ENCODE measurements at regions not wholly inside any gene's neighbourhood (a gene's known extent, or its start where the extent isn't known, plus 50 kb on each side); places are given as distances from the start of the nearest gene placed in this dataset.
"Not testable (repeated sequence)": the region's sequence is repeated elsewhere in the genome, so short reads cannot be mapped to it uniquely, and the experiment has no call there.

GRCh38 chr22:46040471-46041465 lies 63.8 kb upstream of the WNT7B start:
- DNase-seq (ENCODE audit: low read depth in 2 of 2) = no peak

- no peak for DNase-seq (ENCODE audit: low read depth in 2 of 2)
Measured at GRCh38 chr22:46041642-46042041, 64.7 kb upstream of the WNT7B start.

DNA sequence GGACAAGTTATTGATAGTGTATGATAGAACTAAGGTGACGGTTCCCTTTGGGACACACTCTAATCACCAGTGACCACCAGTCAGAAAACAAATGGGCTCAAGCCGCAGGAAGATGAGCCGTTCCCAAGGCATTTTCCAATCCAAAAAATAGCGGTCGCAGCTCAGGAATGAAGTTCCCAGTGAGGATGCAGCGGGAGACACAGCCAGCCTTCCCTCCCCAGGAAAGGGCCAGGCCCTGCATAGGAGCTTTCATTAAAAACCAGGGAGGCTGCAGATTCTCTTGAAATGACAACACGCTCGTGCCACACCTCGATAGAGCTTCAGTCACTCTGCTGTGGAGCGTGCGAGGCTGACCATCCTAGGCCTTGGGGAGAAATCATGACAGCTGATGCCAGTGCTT lies 65.8 kb upstream of the WNT7B start:
- no peak for DNase-seq (ENCODE audit: low read depth in 2 of 2)

- DNase-seq (ENCODE audit: low read depth in 2 of 2) = no peak
Measured at GRCh38 chr22:46043339-46043738, 66.4 kb upstream of the WNT7B start.

DNA sequence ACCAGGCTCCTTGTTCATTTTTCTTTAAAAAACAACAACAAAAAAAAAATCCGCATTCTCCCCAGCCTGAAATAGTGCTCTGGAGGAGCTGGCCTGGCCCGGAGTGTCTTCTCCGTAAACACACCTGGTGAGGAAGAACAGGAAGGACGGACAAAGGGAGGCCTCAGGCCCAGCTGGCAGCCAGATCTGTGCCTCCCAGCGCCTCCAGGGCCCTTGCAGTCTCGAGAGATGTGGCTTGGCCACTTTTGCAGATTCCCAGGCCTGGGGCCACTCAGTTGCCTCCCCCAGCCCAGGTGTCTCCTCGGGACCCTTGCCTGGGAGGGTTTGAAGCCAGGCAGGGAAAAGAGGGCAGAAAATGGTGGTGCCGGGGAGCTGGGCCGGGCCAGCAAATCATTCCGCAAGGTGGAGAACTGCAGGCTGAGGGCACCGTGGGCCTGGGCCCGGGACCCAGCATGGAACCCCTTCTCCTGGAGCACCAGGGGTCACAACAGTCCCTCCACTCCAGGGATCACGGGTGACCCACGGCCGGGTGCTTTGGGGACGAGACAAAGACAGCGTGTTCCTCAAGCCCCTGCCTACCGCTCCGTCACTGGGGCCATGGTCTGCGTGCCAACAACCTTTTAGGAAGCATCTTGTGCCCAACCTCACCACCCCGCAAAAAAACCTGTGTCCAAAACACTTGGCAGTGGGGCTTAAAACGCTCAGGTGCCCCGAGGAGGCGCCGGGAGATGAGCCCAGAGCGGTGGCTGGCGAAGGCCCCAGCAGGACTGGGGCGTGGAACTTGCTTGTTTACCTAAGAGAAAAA lies 67.1 kb upstream of the WNT7B start:
- no peak for DNase-seq (ENCODE audit: low read depth in 2 of 2)

- no peak for DNase-seq (ENCODE audit: low read depth in 2 of 2)
Measured at GRCh38 chr22:46044621-46045458, 67.9 kb upstream of the WNT7B start.

DNA sequence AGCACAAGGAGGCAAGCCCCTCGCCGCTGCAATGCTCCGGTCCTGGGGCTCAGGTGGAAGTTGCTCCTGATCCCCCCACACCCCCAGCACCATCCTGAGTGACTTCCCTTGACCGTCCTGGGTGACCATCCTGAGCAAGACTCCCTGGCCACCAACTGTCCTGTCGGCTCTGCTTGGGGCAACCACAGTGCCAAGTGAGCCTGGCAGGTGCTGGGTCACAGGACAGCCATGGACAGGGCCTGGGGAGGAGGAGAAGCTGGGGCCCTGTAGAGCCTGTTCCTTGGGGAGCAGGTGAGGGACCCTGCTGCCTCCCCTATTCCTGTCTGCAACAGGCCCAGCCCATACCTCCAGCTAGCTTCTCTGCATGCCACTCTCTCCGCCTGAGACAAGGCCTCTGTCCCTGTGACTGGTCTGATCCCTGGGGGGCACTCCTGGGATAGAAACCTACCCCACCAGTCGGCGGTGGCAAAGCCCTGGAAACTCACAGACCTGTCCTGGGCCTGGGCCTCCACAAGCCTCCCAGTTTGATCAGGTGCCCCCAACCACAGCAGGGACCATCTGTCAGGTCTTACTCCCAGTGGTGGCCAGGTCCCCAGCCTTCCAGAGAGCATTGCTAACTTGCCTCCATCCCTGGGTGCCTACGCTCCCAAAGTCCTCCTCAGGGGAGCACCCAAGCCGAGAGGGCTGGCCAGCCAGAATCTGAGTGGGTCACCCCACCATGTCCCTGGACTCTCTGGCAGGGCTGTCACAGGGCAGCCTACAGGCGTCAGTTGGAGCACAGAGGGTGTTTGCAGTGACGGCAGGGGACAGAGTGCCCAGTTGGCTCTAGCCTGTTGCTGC lies 68.7 kb upstream of the WNT7B start:
- DNase-seq (ENCODE audit: low read depth in 2 of 2) = no peak

- no peak for DNase-seq (ENCODE audit: low read depth in 2 of 2)
Measured at GRCh38 chr22:46046299-46046685, 69.3 kb upstream of the WNT7B start.

DNA sequence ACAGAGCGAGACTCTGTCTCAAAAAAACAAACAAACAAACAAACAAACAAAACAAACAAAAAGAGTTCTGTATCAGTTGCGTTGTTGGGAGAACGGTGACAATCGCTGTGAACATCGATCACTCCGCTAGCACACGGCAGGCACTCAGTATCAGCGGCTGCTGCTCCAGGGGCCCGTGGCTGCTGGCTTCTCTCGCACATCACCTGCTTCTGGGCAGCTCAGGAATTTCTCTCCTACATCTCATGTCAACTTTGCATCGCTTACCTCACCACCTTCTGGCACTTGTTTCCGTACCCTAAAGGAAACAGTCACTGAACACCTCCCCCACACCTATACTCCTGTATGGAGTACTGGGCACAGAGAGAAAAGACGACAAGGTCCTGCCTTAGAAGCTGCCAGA lies 70.3 kb upstream of the WNT7B start:
- no peak for DNase-seq (ENCODE audit: low read depth in 2 of 2)

DNA sequence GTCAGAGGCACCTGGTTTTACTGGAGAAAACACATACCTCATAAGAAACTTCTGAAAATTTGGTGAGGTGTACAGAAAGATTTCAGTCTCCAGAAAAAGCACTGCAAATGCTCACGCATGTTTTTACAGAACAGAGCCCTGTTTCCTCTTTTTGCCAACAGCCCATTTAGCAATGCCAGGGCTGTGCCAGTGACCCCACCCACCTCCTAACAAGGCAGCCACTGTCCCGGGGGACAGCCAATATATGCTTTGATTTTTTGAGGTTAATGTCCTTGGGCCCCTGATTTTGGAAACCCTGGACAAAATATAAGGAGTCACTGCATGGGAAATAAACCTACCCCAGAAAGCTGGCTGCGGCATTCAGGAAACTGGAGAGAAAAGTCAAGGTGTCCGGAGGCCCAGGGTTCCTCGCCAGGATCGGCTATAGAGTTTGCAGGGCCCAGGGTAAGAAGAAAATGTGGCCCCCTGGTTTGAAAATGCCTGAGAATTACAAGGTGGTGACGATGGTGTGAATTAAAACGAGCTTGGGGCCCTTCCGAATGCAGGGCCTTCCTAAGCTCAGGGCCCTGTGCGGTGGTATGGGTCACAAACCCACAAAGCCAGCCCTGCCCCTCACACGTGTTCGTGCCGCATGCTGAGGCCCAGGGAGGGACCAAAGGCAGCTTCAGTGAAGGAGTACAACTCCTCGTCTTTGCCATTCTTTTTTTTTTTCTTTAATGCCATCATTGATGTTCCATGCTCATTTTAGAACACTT lies 71.1 kb upstream of the WNT7B start:
- no peak for DNase-seq (ENCODE audit: low read depth in 2 of 2)

DNA sequence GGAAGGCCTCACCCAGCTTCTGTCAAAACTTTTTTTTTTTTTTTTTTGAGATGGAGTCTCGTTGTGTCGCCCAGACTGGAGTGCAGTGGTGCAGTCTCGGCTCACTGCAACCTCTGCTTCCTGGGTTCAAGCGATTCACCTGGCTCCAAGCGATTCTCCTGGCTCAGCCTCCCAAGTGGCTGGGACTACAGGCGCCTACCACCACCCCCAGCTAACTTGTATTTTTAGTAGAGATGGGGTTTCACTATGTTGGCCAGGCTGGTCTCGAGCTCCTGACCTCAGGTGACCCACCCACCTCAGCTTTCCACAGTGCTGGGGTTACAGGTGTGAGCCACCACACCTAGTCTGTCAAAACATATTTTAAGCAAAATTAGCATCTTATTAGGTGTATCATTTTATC lies 71.7 kb upstream of the WNT7B start:
- not testable (repeated sequence) for DNase-seq (ENCODE audit: low read depth in 2 of 2)

- DNase-seq (ENCODE audit: low read depth in 2 of 2) = no peak
Measured at GRCh38 chr22:46049726-46050450, 72.9 kb upstream of the WNT7B start.

GRCh38 chr22:46050451-46050845 lies 73.5 kb upstream of the WNT7B start:
- DNase-seq (ENCODE audit: low read depth in 2 of 2) = no peak

GRCh38 chr22:46050916-46051614 lies 74.1 kb upstream of the WNT7B start:
- no peak for DNase-seq (ENCODE audit: low read depth in 2 of 2)

DNA sequence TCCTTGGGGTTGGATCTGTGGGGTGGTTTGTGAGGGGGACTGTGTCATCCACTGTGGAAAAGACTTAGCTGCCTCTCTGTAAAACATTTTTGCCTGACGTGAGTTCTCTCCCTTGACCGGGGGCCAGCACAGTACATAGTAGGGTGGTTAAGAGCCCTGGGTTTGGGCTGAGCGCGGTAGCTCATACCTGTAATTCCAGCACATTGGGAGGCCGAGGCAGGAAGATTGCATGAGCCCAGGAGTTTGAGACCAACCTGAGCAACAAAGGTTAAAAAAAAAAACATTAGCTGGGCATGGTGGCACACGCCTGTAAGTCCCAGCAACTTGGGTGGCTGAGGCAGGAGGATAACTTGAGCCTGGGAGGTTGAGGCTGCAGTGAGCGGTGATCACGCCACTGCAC lies 74.7 kb upstream of the WNT7B start:
- no peak for DNase-seq (ENCODE audit: low read depth in 2 of 2)

GRCh38 chr22:46052331-46052771 lies 75.4 kb upstream of the WNT7B start:
- DNase-seq (ENCODE audit: low read depth in 2 of 2) = no peak

DNA sequence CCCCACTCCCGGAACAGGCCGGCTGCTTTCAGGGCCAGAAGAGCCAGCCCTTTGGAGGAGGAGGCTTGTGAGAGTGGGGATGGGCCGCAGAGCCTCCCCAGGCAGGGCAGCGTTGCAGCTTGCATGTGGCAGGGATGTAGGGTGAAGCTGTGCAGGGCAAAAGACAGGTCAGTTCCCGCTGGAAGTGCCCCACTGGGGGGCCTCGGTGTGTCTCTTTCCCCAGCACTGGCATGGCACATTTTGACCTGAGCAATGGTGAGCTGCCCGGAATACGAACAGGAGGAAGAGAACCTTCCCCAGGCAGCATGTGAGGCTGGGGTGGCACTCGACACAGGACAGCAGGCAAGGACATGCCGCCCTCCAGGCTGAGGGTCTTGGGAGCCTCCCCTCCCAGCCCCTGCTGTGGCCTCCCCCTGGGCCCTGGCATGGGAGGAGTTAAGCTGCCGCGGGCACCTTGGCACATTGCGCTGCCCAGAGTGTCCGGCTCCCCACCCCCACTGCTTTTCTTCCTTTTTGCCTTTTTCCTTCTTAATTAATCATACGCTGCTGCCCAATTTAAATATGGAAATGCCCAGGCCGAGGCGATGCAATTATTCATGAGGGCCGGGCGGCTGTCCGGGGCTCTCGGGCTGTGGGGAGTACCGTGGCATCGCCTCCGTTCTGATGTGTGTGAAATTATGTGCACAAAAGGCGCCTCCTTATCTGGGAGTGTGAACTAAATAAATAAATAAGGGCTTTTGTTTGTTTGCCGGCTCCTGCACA lies 76.0 kb upstream of the WNT7B start:
- no peak for DNase-seq (ENCODE audit: low read depth in 2 of 2)

DNA sequence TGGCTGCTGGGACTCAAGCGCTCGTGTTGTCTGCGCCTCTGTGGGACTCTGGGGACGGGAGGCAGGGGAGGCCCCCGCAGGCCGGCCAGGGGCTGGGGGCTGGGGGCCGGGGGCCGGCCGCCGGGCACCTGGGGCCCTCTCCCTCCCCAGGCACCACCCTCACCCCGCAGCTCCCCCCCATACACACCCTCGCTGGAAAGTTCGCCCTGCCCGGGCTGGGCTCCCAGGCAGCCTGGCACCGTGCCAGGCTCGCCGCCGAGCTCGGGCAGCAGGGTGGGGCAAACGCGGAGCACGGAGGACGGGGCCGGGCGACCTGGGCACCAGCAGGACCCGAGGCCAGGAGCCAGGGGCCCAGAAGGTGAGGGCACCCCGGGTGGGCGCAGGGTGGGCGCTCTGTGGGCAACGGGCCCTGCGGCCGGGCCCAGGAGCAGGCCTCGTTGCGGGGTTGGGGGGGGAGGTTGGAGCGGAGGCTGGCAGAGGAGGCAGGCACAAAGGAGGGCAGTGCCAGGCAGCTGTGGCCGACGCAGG lies 76.7 kb upstream of the WNT7B start:
- peak in 1 of 2 donors; percentile 37 for DNase-seq (ENCODE audit: low read depth in 2 of 2)
